Astrocyte (in vitro differentiated cells and primary cell): ENCODE measurements at regions not wholly inside any gene's neighbourhood (a gene's known extent, or its start where the extent isn't known, plus 50 kb on each side); places are given as distances from the start of the nearest gene placed in this dataset.

Experiments
- CTCF ChIP-seq: IDR thresholded peaks from 2 replicates; pipeline ENCODE4 v1.5.1; 2011; ENCODE audit warnings: low read depth, mild to moderate bottlenecking, inconsistent platforms, low read length, moderate library complexity; ENCODE audit not compliant: insufficient read depth
- EZH2 ChIP-seq: IDR thresholded peaks from 2 replicates; pipeline ENCODE4 v1.6.1; 2012; ENCODE audit warnings: mild to moderate bottlenecking, low read length, inconsistent platforms; ENCODE audit not compliant: insufficient read depth

- TF ChIP-seq CTCF (no peak), EZH2 (no peak)
Measured at GRCh38 chr6:137651591-137652335, 157.6 kb upstream of the OLIG3 start.
